ENCODE measurements at regions not wholly inside any gene's neighbourhood (a gene's known extent, or its start where the extent isn't known, plus 50 kb on each side); places are given as distances from the start of the nearest gene placed in this dataset.

DNA sequence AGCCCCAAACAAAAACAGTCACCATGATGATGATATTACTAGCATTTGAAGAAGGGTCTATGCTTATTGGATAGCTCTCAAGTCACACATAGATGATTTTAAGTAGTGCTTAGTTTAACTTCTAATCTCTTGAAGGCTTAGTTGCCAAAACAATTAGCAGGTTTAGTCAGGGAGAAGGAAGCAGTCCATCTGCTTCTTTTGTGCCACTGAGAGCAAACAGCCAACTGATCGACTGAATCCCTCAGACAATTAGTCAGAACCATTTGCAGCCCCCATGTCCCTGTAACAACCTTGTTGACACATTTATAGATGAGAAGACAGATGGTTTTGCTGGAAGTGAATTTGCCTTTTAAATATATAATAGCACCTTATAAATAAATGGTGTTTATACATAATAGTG lies 585.1 kb upstream of the SUCLG2 start:
- Histone ChIP-seq H3K27me3 (ENCODE audit: insufficient read depth, low read length) (no peaks in the 10 kb centered on the region), H3K27ac (ENCODE audit: low read depth, low read length, poor library complexity, severe bottlenecking) (no peak overlapping the region), H3K9me2 (ENCODE audit: low read depth, low read length) (no peaks in the 10 kb centered on the region), H3K36me3 (ENCODE audit: insufficient read depth, low read length) (no peaks in the 10 kb centered on the region), H3K4me2 (ENCODE audit: low read length) (no peak overlapping the region), H4K20me1 (ENCODE audit: insufficient read depth, low read length) (no peaks in the 10 kb centered on the region), H3F3A (ENCODE audit: insufficient read depth, low read length) (no peaks in the 10 kb centered on the region), H3K4me1 (ENCODE audit: insufficient read depth, low read length, severe bottlenecking) (no peaks in the 10 kb centered on the region), H3K4me3 (ENCODE audit: low read depth, low read length, poor library complexity, severe bottlenecking) (no peak overlapping the region), H2AFZ (ENCODE audit: low read length) (no peak overlapping the region), H3K9ac (ENCODE audit: low read length) (no peak overlapping the region), H3K9me3 (ENCODE audit: low read length) (no peaks in the 10 kb centered on the region), H3K79me2 (ENCODE audit: insufficient read depth, low read length) (no peaks in the 10 kb centered on the region)
- TF ChIP-seq, protein P1, sequence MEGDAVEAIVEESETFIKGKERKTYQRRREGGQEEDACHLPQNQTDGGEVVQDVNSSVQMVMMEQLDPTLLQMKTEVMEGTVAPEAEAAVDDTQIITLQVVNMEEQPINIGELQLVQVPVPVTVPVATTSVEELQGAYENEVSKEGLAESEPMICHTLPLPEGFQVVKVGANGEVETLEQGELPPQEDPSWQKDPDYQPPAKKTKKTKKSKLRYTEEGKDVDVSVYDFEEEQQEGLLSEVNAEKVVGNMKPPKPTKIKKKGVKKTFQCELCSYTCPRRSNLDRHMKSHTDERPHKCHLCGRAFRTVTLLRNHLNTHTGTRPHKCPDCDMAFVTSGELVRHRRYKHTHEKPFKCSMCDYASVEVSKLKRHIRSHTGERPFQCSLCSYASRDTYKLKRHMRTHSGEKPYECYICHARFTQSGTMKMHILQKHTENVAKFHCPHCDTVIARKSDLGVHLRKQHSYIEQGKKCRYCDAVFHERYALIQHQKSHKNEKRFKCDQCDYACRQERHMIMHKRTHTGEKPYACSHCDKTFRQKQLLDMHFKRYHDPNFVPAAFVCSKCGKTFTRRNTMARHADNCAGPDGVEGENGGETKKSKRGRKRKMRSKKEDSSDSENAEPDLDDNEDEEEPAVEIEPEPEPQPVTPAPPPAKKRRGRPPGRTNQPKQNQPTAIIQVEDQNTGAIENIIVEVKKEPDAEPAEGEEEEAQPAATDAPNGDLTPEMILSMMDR (IDR thresholded peaks at IDR 0.05; ENCODE audit: low read length): no peak
- TF ChIP-seq EZH2 (IDR thresholded peaks at IDR 0.05; ENCODE audit: borderline replicate concordance, low read length): no peak

DNA sequence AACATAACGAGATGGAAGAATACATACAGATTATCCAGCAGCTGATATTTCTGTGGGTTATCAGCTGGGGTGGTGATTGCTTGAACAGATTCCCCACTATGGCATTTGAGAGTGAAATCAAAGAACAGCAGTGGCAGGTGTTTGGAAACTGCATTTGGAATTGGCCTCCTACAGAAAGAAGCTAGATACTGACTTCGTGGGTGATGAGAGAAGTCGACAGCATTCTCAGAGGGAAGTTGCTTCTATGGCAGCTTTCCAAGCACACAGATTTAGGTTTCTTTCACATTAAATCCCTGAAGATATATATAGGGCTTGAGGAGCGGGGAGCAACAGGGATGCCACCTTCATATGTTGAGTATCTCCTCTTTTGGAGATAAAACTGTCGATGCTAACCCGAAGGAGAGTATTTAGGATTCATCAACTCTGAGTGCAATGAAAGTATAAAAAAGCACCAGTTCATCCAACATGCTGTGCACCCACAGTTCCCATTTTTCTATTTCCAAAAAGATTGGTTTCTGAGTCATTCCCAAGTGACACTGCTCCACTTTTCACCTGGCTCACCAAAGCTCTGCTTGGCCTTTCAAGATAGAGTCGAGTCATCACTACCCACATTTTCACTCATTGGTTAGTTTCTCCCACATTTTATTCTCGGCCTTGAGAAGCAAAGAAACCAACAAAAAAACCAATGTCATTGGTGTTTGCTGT lies 579.8 kb upstream of the SUCLG2 start:
- no peak overlapping the region for H3K4me3 ChIP-seq (ENCODE audit: low read depth, low read length, poor library complexity, severe bottlenecking)
- H3K9ac ChIP-seq (ENCODE audit: low read length): no peak overlapping the region
- H3F3A ChIP-seq (ENCODE audit: insufficient read depth, low read length): no peaks in the 10 kb centered on the region
- H3K4me2 ChIP-seq (ENCODE audit: low read length): no peak overlapping the region
- no peaks in the 10 kb centered on the region for H3K9me3 ChIP-seq (ENCODE audit: low read length)
- no peak overlapping the region for H2AFZ ChIP-seq (ENCODE audit: low read length)
- no peaks in the 10 kb centered on the region for H3K36me3 ChIP-seq (ENCODE audit: insufficient read depth, low read length)
- no peak for TF ChIP-seq EZH2 (IDR thresholded peaks at IDR 0.05; ENCODE audit: borderline replicate concordance, low read length)
- TF ChIP-seq, protein P1 (IDR thresholded peaks at IDR 0.05; ENCODE audit: low read length): no peak
- H3K79me2 ChIP-seq (ENCODE audit: insufficient read depth, low read length): no peaks in the 10 kb centered on the region
- H4K20me1 ChIP-seq (ENCODE audit: insufficient read depth, low read length): no peaks in the 10 kb centered on the region
- no peaks in the 10 kb centered on the region for H3K4me1 ChIP-seq (ENCODE audit: insufficient read depth, low read length, severe bottlenecking)
- no peaks in the 10 kb centered on the region for H3K27me3 ChIP-seq (ENCODE audit: insufficient read depth, low read length)
- no peaks in the 10 kb centered on the region for H3K9me2 ChIP-seq (ENCODE audit: low read depth, low read length)
- H3K27ac ChIP-seq (ENCODE audit: low read depth, low read length, poor library complexity, severe bottlenecking): no peak overlapping the region

DNA sequence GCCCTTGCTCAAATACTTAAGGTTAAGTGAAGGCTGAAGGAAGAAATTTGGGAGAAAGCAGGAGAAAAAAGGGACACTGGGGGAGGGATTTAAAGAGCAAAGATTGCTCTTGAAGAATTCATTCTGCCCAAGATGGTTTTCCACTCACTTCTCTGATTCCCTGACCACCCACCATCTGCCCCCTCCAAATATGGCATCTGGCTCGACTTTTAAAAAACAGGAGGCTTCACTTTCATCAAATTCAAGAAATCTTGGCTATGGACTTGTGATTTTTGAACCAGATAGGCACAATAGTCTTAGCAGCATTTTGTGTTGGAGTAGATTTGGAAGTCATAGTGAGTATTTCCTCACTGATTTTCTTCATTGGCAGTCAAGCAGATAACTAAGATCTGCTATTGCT lies 574.4 kb upstream of the SUCLG2 start:
- Histone ChIP-seq H3K27me3 (ENCODE audit: insufficient read depth, low read length) (no peaks in the 10 kb centered on the region), H4K20me1 (ENCODE audit: insufficient read depth, low read length) (no peaks in the 10 kb centered on the region), H3K4me2 (ENCODE audit: low read length) (no peak overlapping the region), H3K9me3 (ENCODE audit: low read length) (no peaks in the 10 kb centered on the region), H3F3A (ENCODE audit: insufficient read depth, low read length) (no peaks in the 10 kb centered on the region), H3K9me2 (ENCODE audit: low read depth, low read length) (no peaks in the 10 kb centered on the region), H3K4me1 (ENCODE audit: insufficient read depth, low read length, severe bottlenecking) (no peaks in the 10 kb centered on the region), H3K36me3 (ENCODE audit: insufficient read depth, low read length) (no peaks in the 10 kb centered on the region), H3K27ac (ENCODE audit: low read depth, low read length, poor library complexity, severe bottlenecking) (no peak overlapping the region), H2AFZ (ENCODE audit: low read length) (no peak overlapping the region), H3K79me2 (ENCODE audit: insufficient read depth, low read length) (no peaks in the 10 kb centered on the region), H3K9ac (ENCODE audit: low read length) (no peak overlapping the region), H3K4me3 (ENCODE audit: low read depth, low read length, poor library complexity, severe bottlenecking) (no peak overlapping the region)
- TF ChIP-seq, protein P1 (IDR thresholded peaks at IDR 0.05; ENCODE audit: low read length): no peak
- TF ChIP-seq EZH2 (IDR thresholded peaks at IDR 0.05; ENCODE audit: borderline replicate concordance, low read length): no peak

Data from OCI-LY1 (cell line).